Chondrocyte (in vitro differentiated cells): ENCODE measurements at regions not wholly inside any gene's neighbourhood (a gene's known extent, or its start where the extent isn't known, plus 50 kb on each side); places are given as distances from the start of the nearest gene placed in this dataset.

Experiments
- DNase-seq: peaks from one replicate; pipeline ENCODE4 v3.0.0; 2021; ENCODE audit warnings: mixed read lengths, low spot score
- H3K27ac Mint-ChIP-seq: one replicate; pipeline ENCODE4 v1.8.0; 2021; ENCODE audit warnings: mild to moderate bottlenecking, moderate library complexity, mixed read lengths; ENCODE audit not compliant: unreplicated experiment
- H3K27me3 Mint-ChIP-seq: 2 replicates; pipeline ENCODE4 v1.8.0; 2021; ENCODE audit warnings: low read depth, mixed read lengths
- H3K36me3 Mint-ChIP-seq: 2 replicates; pipeline ENCODE4 v1.8.0; 2021; ENCODE audit warnings: low read depth, mixed read lengths
- H3K4me1 Mint-ChIP-seq: 2 replicates; pipeline ENCODE4 v1.8.0; 2021; ENCODE audit warnings: low read depth, mild to moderate bottlenecking, mixed read lengths
- H3K4me3 Mint-ChIP-seq: one replicate; pipeline ENCODE4 v1.8.0; 2021; ENCODE audit warnings: mild to moderate bottlenecking, moderate library complexity, mixed read lengths; ENCODE audit not compliant: unreplicated experiment
- H3K9me3 Mint-ChIP-seq: 2 replicates; pipeline ENCODE4 v1.8.0; 2021; ENCODE audit warnings: low read depth, mixed read lengths
- CTCF ChIP-seq: fragments of 200-600 bp; sonication (generic); IDR thresholded peaks from 2 replicates; pipeline ENCODE4 v1.5.0; 2021; ENCODE audit warnings: antibody characterized with exemption, mild to moderate bottlenecking, moderate library complexity

GRCh38 chr3:166282931-166283330 is 445.7 kb upstream of the BCHE start:
- H3K27ac Mint-ChIP-seq, result no peak overlapping the region
- no peak for DNase-seq
- H3K27me3 Mint-ChIP-seq, result peaks cover 26% of the 10 kb centered on the region
- H3K4me1 Mint-ChIP-seq, result no peaks in the 10 kb centered on the region
- TF ChIP-seq CTCF, result no peak
- H3K36me3 Mint-ChIP-seq, result no peaks in the 10 kb centered on the region
- H3K4me3 Mint-ChIP-seq, result no peak overlapping the region
- H3K9me3 Mint-ChIP-seq, result no peaks in the 10 kb centered on the region

GRCh38 chr3:166279636-166280035 is 442.4 kb upstream of the BCHE start:
- H3K9me3 Mint-ChIP-seq, result no peaks in the 10 kb centered on the region
- H3K27ac Mint-ChIP-seq, result no peak overlapping the region
- H3K4me1 Mint-ChIP-seq, result peaks cover 6% of the 10 kb centered on the region
- H3K36me3 Mint-ChIP-seq, result no peaks in the 10 kb centered on the region
- DNase-seq, result no peak
- no peak for TF ChIP-seq CTCF
- H3K4me3 Mint-ChIP-seq, result no peak overlapping the region
- peaks cover 26% of the 10 kb centered on the region for H3K27me3 Mint-ChIP-seq

- Mint-ChIP-seq H3K27me3 (peaks cover 6% of the 10 kb centered on the region), H3K27ac (no peak overlapping the region), H3K36me3 (no peaks in the 10 kb centered on the region), H3K9me3 (no peaks in the 10 kb centered on the region), H3K4me1 (peaks cover 15% of the 10 kb centered on the region), H3K4me3 (no peak overlapping the region)
- no peak for DNase-seq
- no peak for TF ChIP-seq CTCF
These were observed 437.8 kb upstream of the BCHE start for GRCh38 chr3:166275024-166275390.

GRCh38 chr3:166274351-166275023 is 437.3 kb upstream of the BCHE start:
- peaks cover 15% of the 10 kb centered on the region for H3K4me1 Mint-ChIP-seq
- H3K36me3 Mint-ChIP-seq, result no peaks in the 10 kb centered on the region
- no peaks in the 10 kb centered on the region for H3K9me3 Mint-ChIP-seq
- DNase-seq, result no peak
- H3K4me3 Mint-ChIP-seq, result no peak overlapping the region
- H3K27me3 Mint-ChIP-seq, result peaks cover 3% of the 10 kb centered on the region
- no peak overlapping the region for H3K27ac Mint-ChIP-seq
- no peak for TF ChIP-seq CTCF

GRCh38 chr3:166270429-166270828 is 433.2 kb upstream of the BCHE start:
- Mint-ChIP-seq H3K9me3 (no peaks in the 10 kb centered on the region), H3K27ac (no peak overlapping the region), H3K4me1 (peaks cover 15% of the 10 kb centered on the region), H3K36me3 (no peaks in the 10 kb centered on the region), H3K27me3 (peaks cover 4% of the 10 kb centered on the region), H3K4me3 (no peak overlapping the region)
- no peak for TF ChIP-seq CTCF
- DNase-seq, result no peak
